Neural progenitor cell (in vitro differentiated cells): ENCODE measurements at regions not wholly inside any gene's neighbourhood (a gene's known extent, or its start where the extent isn't known, plus 50 kb on each side); places are given as distances from the start of the nearest gene placed in this dataset.

ENCODE experiments used
- DNase-seq: peaks from one replicate; pipeline ENCODE4 v3.0.0-alpha.2; 2016; ENCODE audit warnings: low spot score
- H2AFZ ChIP-seq: fragments of 200-600 bp; sonication (generic); replicated peaks from 2 replicates; pipeline ENCODE4 v1.6.1; 2016; ENCODE audit warnings: antibody characterized with exemption
- H3F3A ChIP-seq: fragments of 200-600 bp; sonication (generic); 2 replicates; pipeline ENCODE4 v1.6.1; 2016; ENCODE audit warnings: antibody characterized with exemption, low read depth
- H3K27ac ChIP-seq: fragments of 200-600 bp; sonication (generic); 2 replicates; pipeline ENCODE4 v1.5.1; 2016; ENCODE audit warnings: mild to moderate bottlenecking
- H3K27me3 ChIP-seq: fragments of 200-600 bp; sonication (generic); 2 replicates; pipeline ENCODE4 v1.6.1; 2016; ENCODE audit warnings: mild to moderate bottlenecking, moderate library complexity
- H3K36me3 ChIP-seq: fragments of 200-600 bp; sonication (generic); 2 replicates; pipeline ENCODE4 v1.5.1; 2016
- H3K4me1 ChIP-seq: fragments of 200-600 bp; sonication (generic); 2 replicates; pipeline ENCODE4 v1.6.1; 2016; ENCODE audit warnings: mixed run types
- H3K4me2 ChIP-seq: fragments of 200-600 bp; sonication (generic); 2 replicates; pipeline ENCODE4 v1.6.1; 2016
- H3K4me3 ChIP-seq: fragments of 200-600 bp; sonication (generic); 2 replicates; pipeline ENCODE4 v1.5.1; 2016
- H3K79me2 ChIP-seq: fragments of 200-600 bp; sonication (generic); 2 replicates; pipeline ENCODE4 v1.6.1; 2016; ENCODE audit warnings: low read depth
- H3K9ac ChIP-seq: fragments of 200-600 bp; sonication (generic); 2 replicates; pipeline ENCODE4 v1.6.1; 2016
- H3K9me3 ChIP-seq: fragments of 200-600 bp; sonication (generic); 2 replicates; pipeline ENCODE4 v1.5.1; 2016; ENCODE audit warnings: low read depth
- H4K20me1 ChIP-seq: fragments of 200-600 bp; sonication (generic); 2 replicates; pipeline ENCODE4 v1.6.1; 2016; ENCODE audit warnings: low read depth
- H3K27ac Mint-ChIP-seq: 3 replicates; pipeline ENCODE4 v1.8.0; 2021; ENCODE audit warnings: mixed read lengths
- H3K27me3 Mint-ChIP-seq: 2 replicates; pipeline ENCODE4 v1.8.0; 2022; ENCODE audit warnings: low read depth, mild to moderate bottlenecking, inconsistent platforms, moderate library complexity, mixed read lengths; ENCODE audit not compliant: insufficient read depth
- H3K36me3 Mint-ChIP-seq: 3 replicates; pipeline ENCODE4 v1.8.0; 2021; ENCODE audit warnings: mixed read lengths
- H3K4me1 Mint-ChIP-seq: 3 replicates; pipeline ENCODE4 v1.8.0; 2021; ENCODE audit warnings: mixed read lengths
- H3K4me3 Mint-ChIP-seq: 3 replicates; pipeline ENCODE4 v1.8.0; 2021; ENCODE audit warnings: mild to moderate bottlenecking, moderate library complexity, mixed read lengths
- H3K9me3 Mint-ChIP-seq: 3 replicates; pipeline ENCODE4 v1.8.0; 2020; ENCODE audit warnings: mixed read lengths
- CTCF ChIP-seq: fragments of 200-600 bp; sonication (generic); IDR thresholded peaks from 2 replicates; pipeline ENCODE4 v1.5.1; 2017; ENCODE audit warnings: antibody characterized with exemption, mild to moderate bottlenecking
- EZH2 ChIP-seq: fragments of 200-600 bp; sonication (generic); IDR thresholded peaks from 2 replicates; pipeline ENCODE4 v1.6.1; 2017; ENCODE audit warnings: antibody characterized with exemption, mild to moderate bottlenecking, moderate library complexity
- EZH2phosphoT487 ChIP-seq: fragments of 200-600 bp; sonication (generic); IDR thresholded peaks from 2 replicates; pipeline ENCODE4 v1.6.1; 2017; ENCODE audit warnings: antibody characterized with exemption

DNA sequence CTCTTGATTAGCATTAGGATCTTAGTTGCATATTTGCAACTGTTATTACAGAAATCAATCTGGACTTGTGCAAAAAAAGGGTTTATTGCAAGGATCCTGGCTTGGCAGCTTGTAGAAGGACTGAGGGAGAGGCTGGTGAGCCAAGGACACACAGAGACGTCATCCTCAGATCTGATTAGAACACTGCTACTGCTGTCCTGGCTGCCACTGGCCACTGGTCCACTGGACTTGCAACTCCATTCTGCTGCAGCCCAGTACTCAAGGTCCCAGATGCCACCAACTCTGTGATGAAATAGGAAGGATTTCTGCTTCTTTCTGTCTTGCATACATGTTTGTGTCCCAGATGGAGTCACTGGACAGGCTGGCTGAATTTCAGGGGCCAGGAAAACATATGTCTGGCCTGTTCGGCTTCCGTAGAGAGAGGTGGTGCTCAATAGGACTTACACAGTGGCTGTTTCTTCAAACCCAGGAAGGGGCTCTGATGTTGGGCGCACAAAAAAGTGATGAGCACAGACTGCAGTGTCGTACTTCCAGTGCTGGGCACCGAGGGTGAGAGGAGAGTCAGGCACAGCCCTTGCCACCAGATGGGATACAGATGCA, 68.9 kb upstream of the SH3PXD2B start:
- TF ChIP-seq EZH2 (no peak), CTCF (no peak), EZH2phosphoT487 (no peak)
- Mint-ChIP-seq H3K27me3 (peaks cover 4% of the 10 kb centered on the region), H3K9me3 (peaks cover 14% of the 10 kb centered on the region), H3K4me1 (no peaks in the 10 kb centered on the region), H3K36me3 (no peaks in the 10 kb centered on the region), H3K27ac (no peak overlapping the region), H3K4me3 (no peak overlapping the region)
- Histone ChIP-seq H3K36me3 (no peaks in the 10 kb centered on the region), H4K20me1 (no peaks in the 10 kb centered on the region), H3K9me3 (no peaks in the 10 kb centered on the region), H3K79me2 (no peaks in the 10 kb centered on the region), H2AFZ (no peak overlapping the region), H3K4me1 (no peaks in the 10 kb centered on the region), H3K9ac (no peak overlapping the region), H3K4me3 (no peak overlapping the region), H3K27ac (no peak overlapping the region), H3K27me3 (peaks cover under 1% of the 10 kb centered on the region), H3K4me2 (no peak overlapping the region), H3F3A (no peaks in the 10 kb centered on the region)
- DNase-seq: no peak

GRCh38 chr5:172521338-172521932, 67.1 kb upstream of the SH3PXD2B start:
- Histone ChIP-seq H2AFZ (no peak overlapping the region), H3K4me2 (no peak overlapping the region), H3K27me3 (peaks cover 10% of the 10 kb centered on the region), H3K36me3 (no peaks in the 10 kb centered on the region), H3F3A (no peaks in the 10 kb centered on the region), H3K27ac (no peak overlapping the region), H3K4me3 (no peak overlapping the region), H3K9ac (no peak overlapping the region), H4K20me1 (no peaks in the 10 kb centered on the region), H3K79me2 (no peaks in the 10 kb centered on the region), H3K9me3 (no peaks in the 10 kb centered on the region), H3K4me1 (no peaks in the 10 kb centered on the region)
- no peak overlapping the region for H3K4me3 Mint-ChIP-seq
- no peaks in the 10 kb centered on the region for H3K36me3 Mint-ChIP-seq
- H3K4me1 Mint-ChIP-seq: no peaks in the 10 kb centered on the region
- no peak for DNase-seq
- H3K9me3 Mint-ChIP-seq: peaks cover 14% of the 10 kb centered on the region
- no peak overlapping the region for H3K27ac Mint-ChIP-seq
- peaks cover 4% of the 10 kb centered on the region for H3K27me3 Mint-ChIP-seq
- no peak for TF ChIP-seq EZH2phosphoT487
- TF ChIP-seq CTCF: no peak
- no peak for TF ChIP-seq EZH2

DNA sequence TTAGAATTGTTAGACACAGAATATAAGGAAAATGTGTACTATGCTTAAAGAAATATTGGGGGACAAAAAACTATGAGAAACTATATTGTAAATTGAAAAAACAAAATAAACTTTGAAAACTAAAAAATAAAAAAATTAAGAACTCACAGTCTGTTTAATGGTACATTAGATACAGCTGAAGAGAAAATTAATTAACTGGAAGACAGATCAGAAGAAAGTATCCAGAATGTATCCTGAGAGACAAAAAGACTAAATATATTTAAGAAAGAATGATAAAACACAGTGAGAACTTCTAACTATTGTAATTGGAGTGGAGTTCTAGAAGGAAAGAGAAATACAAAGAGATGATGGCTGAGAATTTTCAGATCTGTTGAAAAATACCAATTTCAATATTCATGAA, 57.6 kb upstream of the SH3PXD2B start:
- peaks cover 5% of the 10 kb centered on the region for H3F3A ChIP-seq
- H3K4me3 ChIP-seq: no peak overlapping the region
- H3K27ac ChIP-seq: no peak overlapping the region
- H3K4me3 Mint-ChIP-seq: no peak overlapping the region
- no peak overlapping the region for H3K27ac Mint-ChIP-seq
- peaks cover 10% of the 10 kb centered on the region for H3K4me1 ChIP-seq
- no peaks in the 10 kb centered on the region for H3K27me3 ChIP-seq
- H3K4me2 ChIP-seq: no peak overlapping the region
- H3K36me3 Mint-ChIP-seq: no peaks in the 10 kb centered on the region
- H3K9ac ChIP-seq: no peak overlapping the region
- H3K4me1 Mint-ChIP-seq: peaks cover 2% of the 10 kb centered on the region
- no peaks in the 10 kb centered on the region for H3K79me2 ChIP-seq
- DNase-seq: no peak
- no peak overlapping the region for H2AFZ ChIP-seq
- H3K9me3 Mint-ChIP-seq: peaks cover 24% of the 10 kb centered on the region
- H3K9me3 ChIP-seq: peaks cover 15% of the 10 kb centered on the region
- no peaks in the 10 kb centered on the region for H3K36me3 ChIP-seq
- H4K20me1 ChIP-seq: no peaks in the 10 kb centered on the region
- TF ChIP-seq EZH2phosphoT487 (no peak), EZH2 (no peak), CTCF (no peak)
- peaks cover 4% of the 10 kb centered on the region for H3K27me3 Mint-ChIP-seq
